ENCODE measurements at regions not wholly inside any gene's neighbourhood (a gene's known extent, or its start where the extent isn't known, plus 50 kb on each side); places are given as distances from the start of the nearest gene placed in this dataset.
A peak's percentile ranks its signal among the peaks of the same experiment; 100 is the strongest.

DNA sequence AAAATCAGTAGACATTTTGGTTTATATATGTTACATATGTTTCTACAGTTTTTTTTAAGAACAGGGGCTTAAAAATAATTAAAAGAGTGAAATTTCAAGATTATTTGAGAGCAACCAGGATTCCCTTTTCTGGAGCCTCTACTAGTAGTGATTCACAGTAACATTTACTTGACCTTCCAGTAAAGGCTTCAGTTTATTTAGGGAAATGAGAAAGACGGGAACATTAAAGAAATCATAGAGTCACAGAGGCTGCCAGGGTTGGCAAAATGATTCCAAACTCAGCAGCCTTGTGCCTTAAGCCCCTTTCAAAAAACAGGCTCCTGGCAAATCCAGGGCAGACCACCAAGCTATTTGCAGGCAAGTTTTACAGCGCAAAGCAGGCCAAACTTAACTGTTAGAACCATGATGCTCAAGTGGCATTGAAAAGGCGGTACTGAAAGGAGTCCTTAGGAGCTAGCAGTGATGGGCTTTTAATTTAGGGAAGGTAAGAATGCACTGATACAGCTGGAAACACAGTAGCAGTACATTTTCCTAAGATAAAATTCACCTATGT, 201.1 kb upstream of the ADAMTS9 start:
- no peak for DNase-seq (ENCODE audit: low spot score)
- in situ Hi-C loops (cut with HindIII; ENCODE audit: low sequenced_read_pairs), result no loop called here

DNA sequence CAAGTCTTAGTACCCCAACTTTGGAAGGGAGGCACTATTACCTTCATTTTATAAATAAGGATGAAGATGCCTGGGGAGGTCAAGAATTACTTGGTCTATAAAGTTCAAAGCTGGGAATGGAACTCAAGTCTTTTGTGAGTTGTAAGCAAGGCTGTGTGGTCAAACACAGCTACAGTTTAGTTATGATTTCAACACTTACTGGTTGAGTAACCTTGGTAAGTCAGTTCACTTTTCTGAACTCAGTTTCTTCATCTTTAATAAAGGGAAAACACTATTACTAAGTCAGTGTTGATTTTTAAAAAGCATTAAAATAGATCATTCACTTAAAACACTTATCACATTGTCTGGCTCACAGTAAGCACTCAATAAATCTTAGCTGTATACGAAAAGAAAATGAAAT, 200.4 kb upstream of the ADAMTS9 start:
- in situ Hi-C loops (cut with HindIII; ENCODE audit: low sequenced_read_pairs), result no loop called here
- DNase-seq (ENCODE audit: low spot score), result no peak

DNA sequence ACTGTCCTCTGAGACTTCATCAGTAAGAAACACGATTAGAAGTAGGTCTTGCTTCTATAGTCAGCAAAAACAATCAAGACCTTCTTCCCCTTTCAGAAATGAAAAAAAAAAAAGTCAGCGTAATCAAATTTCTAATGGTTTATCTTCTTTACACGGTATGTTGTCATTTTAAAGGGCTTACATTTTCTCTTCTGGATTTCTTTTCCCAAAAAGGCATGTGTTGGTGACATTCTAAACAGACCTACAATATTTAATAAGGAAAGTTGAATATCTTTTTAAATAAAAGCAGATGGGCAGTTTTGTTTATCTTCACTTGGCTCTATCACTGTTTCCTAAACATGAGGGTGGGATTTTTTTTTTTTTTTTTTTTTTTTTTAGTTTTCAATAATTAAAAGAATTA, 197.3 kb upstream of the ADAMTS9 start:
- no peak for DNase-seq (ENCODE audit: low spot score)
- in situ Hi-C loops (cut with HindIII; ENCODE audit: low sequenced_read_pairs), result no loop called here

DNA sequence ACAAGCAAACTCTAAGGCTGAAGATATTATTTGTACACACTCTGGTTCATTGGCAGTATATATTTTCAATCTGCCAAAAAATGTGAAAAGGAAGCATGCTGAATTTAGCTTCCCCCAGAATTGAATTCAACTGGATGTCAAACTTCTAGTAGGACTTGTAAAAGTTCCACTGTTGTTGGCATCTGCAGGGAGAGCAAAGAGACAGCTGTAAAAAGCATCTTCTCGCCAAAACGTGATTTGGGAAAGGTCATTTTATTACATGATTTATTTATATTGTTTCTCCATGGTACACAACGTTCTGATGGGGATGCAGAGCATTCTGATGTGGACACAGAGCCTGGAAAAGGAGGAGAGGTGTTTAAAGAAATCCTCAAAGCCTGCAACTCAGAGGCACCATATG, 196.7 kb upstream of the ADAMTS9 start:
- in situ Hi-C loops (cut with HindIII; ENCODE audit: low sequenced_read_pairs), result no loop called here
- DNase-seq (ENCODE audit: low spot score), result no peak

DNA sequence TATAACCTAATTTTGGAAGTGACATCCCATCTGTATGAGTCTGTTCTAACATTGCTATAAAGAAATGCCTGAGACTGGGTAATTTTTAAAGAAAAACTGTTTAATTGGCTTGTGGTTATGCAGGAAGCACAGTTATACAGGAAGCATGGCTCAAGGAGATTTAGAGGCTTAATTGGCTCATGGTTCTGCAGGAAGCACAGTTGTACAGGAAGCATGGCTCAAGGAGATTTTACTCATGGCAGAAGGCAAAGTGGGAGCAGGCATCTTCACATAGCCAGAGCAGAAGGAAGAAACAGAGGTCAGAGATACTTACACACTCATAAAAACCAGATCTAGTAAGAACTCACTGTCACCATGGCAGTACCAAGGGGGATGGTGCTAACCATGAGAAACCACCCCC, 193.1 kb upstream of the ADAMTS9 start:
- in situ Hi-C loops (cut with HindIII; ENCODE audit: low sequenced_read_pairs), result no loop called here
- DNase-seq (ENCODE audit: low spot score), result no peak

DNA sequence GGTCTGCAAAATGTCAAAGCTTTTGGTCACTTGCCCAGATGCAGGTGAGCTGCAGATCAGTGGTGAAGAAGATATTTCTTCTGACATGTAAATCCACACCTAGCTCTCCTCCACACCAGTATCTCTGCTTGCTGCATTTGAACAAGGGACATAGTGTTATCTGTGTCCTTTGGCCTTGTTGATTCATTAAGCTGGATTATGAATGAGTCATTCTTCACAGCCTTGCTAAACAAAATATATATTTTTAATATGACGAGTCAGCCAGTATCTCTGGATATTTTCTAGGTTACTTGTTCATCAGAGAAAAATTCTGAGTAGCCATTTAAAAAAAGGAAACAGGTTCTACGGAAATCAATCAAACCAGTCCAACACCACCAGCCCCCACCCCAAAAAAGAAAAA, 190.6 kb upstream of the ADAMTS9 start:
- DNase-seq (ENCODE audit: low spot score), result no peak
- in situ Hi-C loops (cut with HindIII; ENCODE audit: low sequenced_read_pairs), result no loop called here

DNA sequence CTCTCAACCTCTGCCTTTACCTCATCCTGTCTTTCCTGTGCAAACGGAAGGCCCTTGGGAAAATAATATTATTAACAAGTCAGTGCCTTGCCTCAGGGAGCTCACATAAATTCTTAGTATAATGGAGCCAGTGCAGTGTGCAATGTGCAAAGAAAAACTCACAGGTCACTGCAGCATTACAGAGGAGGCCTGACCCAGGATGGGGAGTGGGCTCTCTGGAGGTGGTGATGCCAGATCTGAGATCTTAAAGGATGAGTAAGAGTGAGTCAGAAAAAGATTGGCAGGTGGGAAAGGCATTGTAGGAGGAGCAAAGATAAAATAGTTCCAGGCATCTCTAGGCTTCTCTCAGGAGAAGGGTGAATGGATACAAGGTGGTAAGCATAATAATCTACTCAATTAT, 185.6 kb upstream of the ADAMTS9 start:
- in situ Hi-C loops (cut with HindIII; ENCODE audit: low sequenced_read_pairs), result no loop called here
- no peak for DNase-seq (ENCODE audit: low spot score)

DNA sequence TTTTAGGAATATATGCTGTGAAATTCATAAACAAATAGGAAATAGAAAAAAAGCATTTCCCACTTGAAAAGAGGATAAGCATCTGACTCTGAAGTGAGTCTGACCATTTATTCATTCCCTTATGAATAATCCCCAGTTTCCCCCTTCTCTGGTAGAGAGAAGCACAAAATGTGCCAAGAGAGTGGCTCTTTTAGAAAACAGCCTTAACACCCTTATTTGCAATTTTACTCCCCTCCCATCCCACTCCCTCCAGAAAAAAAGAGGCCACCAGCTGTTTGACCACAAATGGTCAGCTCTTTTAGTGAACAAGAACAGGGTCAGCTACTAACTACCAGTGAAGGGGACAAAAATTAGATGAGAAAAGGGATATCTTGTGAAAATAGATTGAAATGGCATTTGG, 184.5 kb upstream of the ADAMTS9 start:
- in situ Hi-C loops (cut with HindIII; ENCODE audit: low sequenced_read_pairs), result no loop called here
- DNase-seq (ENCODE audit: low spot score), result no peak

DNA sequence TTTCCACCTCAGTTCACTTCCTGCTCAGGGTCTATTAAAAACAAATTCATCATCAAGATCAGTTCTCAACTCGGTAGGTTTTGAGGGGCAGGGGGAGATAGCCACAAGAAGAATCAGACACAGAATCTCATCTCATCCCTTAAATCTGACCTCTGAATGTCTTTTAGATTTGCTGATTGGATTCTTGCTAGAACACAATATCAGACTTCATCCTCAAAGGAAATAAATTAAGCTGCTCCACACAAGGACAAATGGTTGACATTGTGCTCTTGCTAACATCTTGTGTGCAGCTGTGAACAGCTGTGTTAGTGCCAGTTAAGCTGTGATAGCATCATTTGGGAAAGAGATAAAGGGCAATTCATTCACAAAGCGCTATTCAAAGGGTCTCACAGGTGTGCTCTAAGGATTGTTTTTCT, 184.0 kb upstream of the ADAMTS9 start:
- no peak for DNase-seq (ENCODE audit: low spot score)
- in situ Hi-C loops (cut with HindIII; ENCODE audit: low sequenced_read_pairs), result no loop called here

DNA sequence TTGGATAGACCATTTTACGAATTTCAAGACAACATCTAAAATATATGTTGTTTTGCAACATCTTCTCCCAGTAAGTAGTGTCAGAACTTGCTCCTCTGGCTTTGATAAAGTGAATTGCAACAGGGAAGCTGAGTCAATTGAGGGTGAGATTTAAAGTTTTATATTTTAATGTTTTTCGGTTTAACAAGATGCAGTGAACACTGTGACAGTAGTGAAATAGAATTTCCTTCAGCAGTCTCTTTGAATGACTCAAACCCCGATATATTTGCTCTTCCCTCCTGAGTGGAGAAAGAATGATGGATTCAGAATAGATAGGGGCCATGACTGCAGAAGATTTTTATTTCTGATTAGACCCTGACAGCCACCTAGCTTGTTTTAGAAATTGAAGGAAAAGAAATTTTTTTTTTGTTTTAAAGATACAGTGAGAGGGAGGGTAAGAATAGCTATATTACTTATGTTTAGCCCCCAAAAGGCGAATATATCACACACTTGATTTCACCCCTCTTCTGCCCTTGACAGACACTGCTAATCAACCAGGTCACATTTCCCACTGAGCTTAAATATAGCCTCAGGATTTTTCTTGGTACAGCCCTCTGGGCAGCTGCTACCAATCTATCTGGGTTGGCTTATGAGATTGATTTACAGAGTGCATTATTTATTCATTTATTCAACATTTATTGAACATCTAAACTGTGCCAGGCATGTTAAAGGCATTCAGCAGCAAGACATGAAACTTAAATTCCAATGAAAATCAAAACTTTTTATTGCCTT, 183.3 kb upstream of the ADAMTS9 start:
- DNase-seq (ENCODE audit: low spot score), result no peak
- in situ Hi-C loops (cut with HindIII; ENCODE audit: low sequenced_read_pairs), result no loop called here

DNA sequence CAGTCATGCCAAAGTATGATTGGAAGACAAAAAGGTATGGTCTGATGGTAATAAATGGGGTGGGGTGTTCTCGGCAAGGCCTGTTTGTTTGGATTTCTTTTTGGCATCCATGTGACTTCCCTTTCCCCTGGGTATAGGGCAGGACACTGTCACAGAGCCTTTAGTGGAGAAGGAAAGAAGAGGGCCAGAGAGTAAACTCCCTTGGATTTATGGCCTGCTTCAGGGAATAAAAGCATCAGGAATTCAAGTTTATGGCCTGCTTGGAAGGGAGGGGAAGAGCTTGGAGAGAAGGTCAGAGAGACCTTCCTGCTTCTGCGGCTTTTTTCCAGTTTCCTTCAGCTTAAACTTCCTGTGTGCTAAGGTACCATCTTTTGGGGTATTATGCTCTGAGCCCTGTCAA, 179.4 kb upstream of the ADAMTS9 start:
- in situ Hi-C loops (cut with HindIII; ENCODE audit: low sequenced_read_pairs), result no loop called here
- DNase-seq (ENCODE audit: low spot score), result no peak

DNA sequence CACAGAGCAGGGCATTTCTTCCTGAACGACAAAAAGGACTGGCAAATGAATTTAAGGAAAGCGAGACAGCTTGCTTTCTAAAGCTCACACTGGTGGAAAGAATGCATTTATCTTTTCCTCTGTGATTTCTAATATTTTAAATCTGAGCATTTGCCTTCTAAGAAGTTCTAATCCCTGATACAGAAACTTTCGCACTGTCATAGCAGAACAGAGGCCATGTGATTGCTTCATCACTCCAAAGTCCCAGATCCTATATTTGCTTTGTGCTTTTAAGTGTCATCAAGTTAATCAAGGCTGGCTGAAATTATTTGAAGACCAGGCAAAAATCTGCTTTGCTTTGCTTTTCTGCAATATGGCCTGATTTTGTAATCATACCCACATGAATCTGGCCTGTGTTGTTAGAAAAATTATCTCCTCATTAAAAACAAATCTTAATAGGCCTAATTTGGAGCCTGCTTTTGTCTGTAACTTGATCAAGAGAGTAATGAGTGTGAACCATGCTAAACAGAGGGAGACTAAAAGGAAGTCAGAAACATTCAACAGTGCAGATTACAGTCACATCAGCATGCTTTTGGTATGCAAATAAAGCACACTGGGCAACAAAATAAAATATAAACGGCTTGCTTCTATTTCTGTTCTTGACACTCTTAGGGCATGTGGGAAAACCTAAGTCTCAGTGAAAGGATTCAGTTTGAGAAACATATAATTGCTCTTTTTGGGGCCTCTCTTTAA, 178.2 kb upstream of the ADAMTS9 start:
- no peak for DNase-seq (ENCODE audit: low spot score)
- in situ Hi-C loops (cut with HindIII; ENCODE audit: low sequenced_read_pairs), result no loop called here

DNA sequence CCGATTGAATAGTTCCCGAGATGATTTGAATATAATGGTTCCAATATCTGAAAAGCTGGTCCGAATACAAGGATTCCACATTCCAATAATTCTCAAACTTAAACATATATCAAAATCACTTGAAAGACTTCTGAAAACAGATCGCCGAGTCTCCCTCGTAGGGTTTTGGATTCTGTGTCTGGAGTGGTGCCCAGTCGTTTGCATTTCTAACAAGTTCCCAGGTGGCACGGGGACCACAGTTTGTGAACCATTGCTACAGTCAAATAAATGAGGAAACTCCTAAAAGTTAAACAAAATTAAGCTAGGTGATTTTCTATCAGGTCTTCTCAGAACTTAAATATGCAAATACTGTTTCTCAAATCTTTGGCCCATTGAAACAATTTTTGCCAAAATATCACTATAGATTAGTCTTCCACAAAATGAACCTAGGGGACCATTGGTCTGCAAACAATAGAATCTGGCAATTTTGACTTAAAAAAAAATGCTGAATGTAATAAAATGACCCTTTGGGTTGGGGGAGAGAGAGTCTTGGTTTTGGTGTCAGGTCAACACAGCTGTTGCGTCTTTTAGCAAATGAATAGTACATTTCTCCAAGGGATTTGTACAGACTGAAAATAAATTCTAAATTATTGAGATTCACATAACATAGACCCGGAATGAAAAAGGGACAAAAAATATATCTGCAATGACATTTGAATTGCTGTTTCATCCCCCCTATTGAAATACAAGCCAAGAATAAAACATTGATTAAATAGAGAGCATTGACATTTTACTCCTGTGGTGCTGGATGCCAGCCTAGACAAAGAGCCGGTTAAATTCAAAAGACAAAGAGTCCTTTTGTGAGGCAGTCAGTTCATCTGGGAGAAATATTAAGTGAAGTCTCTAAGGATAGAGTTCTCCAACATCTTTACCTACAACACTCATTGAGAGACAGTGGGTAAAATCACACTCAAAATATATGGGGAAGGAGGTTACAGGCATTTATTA, 175.7 kb upstream of the ADAMTS9 start:
- peak; percentile 6 for DNase-seq (ENCODE audit: low spot score)
- in situ Hi-C loops (cut with HindIII; ENCODE audit: low sequenced_read_pairs), result no loop called here

DNA sequence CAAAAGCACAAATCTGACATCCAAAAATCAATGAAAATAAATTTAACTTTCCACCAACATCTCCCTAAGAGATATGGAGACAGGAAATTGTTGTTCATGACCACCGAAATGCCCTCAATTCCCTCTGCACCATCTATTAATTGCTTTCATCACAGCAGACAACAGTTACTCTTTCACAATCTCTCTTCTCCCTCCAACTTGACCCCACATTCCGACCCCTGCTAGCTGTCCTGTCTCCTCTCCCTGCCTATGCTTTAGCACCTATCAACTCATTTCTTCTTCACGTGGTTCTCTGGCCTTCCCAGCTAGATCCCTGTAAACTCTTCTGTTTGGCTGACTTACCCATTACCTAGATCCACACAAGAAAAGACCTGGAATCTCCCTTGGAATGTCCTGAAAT, 173.9 kb upstream of the ADAMTS9 start:
- no peak for DNase-seq (ENCODE audit: low spot score)
- in situ Hi-C loops (cut with HindIII; ENCODE audit: low sequenced_read_pairs), result no loop called here

DNA sequence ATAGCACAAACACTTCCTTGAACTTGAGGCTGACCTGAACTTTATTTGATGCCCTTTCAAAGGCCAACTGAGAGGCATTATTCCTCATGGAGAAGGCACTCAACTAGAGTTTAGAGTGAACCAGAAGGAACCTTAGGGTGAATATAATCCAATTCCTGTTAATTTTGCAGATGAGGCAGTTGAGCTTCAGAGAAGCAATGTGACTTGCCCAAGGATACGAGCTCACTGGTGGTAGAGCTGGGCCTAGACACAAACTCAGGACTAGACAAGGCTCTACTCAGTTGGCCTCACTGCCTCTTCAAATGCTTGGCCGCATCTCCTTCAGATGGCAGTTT, 172.7 kb upstream of the ADAMTS9 start:
- DNase-seq (ENCODE audit: low spot score), result no peak
- in situ Hi-C loops (cut with HindIII; ENCODE audit: low sequenced_read_pairs), result no loop called here

DNA sequence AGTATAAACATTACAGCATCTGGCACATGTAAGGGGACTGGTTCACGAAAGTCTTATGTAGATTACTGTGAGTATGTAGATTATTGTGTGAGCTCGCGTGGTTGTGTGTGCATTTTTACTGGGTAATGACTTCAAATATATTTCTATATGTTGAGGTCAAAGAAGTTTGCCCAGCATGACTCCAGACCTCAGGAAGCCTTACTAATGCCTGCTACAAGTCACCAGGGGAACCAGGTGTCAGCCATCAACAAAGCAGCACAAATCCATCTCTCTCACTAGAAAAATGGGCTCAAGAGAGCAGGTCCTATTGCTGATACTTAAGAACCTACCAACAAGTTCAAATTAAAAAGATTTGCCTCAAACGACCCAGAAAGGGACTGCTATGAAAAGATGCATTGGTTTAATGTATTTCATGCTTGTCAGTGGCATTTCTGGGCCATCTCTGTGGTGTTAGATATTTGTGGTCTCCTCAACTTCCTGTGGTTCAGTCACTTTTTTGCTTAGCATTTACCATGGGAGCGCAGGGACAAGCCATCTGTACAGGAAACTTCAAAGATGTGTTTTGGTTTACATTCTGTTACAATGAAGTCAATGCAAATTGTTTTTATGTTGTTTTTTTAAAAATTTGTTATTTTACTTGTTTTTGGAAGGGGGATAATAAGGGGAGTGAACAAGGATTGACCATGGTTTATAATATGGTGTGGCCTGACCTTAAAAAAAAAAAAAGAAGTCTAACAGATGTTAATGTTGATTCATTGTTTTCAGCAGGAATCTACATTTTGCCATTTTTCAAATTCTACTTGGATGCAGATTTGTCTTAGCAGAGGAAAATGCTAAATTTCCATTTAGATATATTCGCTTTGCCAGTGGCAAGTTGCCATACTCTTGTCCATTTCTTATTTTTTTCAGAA, 172.1 kb upstream of the ADAMTS9 start:
- in situ Hi-C loops (cut with HindIII; ENCODE audit: low sequenced_read_pairs), result no loop called here
- no peak for DNase-seq (ENCODE audit: low spot score)

DNA sequence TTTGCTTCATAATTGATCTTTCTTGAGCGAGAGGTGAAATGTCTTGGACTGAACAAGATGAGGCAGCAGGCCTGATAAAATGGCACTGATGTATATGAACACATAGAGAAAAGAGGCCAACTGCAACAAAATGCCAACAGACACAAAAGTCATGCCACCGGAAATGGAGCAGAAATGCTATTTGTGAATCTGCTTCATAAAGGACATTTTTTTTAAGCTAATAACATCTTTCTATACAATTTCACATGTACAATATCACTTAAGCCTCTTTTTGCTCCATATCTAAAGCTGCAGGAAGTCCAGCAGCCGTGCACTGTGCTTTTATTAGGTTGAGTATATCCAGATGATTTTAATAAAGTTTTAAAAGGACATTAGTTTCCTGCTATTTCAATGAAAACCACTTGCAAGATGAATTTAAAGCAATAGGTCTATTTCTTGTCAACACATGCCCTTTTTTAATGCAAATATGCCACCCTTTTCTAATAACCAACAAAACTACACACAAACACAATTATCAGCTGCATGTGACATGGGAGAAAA, 169.2 kb upstream of the ADAMTS9 start:
- DNase-seq (ENCODE audit: low spot score), result no peak
- in situ Hi-C loops (cut with HindIII; ENCODE audit: low sequenced_read_pairs), result no loop called here

DNA sequence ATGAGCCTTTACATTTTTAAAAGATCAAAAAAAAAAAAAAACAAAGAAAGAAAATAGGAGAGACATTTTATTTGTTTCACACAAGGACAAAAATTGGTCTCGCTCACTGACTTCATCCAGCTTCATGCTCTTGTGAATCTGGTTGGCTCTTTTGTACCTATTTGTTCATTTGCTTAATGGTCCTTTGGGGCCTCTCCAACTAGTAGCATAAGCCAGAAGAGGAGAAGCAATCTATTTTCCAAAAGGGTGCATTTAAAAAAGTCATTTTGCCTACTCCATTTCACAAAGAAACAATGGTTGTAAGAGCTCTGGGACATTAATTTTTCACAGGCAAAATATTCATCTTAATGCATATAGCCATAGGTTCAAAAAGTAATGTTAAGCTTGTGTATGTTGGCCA, 168.3 kb upstream of the ADAMTS9 start:
- in situ Hi-C loops (cut with HindIII; ENCODE audit: low sequenced_read_pairs), result no loop called here
- DNase-seq (ENCODE audit: low spot score), result no peak

Measured in G401 (cell line).